SK-N-SH (cell line): ENCODE measurements at regions not wholly inside any gene's neighbourhood (a gene's known extent, or its start where the extent isn't known, plus 50 kb on each side); places are given as distances from the start of the nearest gene placed in this dataset.

Source experiments
- CTCF ChIP-seq: fragments of 200-600 bp; sonication (generic); IDR thresholded peaks from 2 replicates; pipeline ENCODE4 v1.6.1; 2017; ENCODE audit warnings: antibody characterized with exemption, mild to moderate bottlenecking, moderate library complexity
- ELF1 ChIP-seq: IDR thresholded peaks from 2 replicates; pipeline ENCODE4 v1.4.0; 2012
- EP300 ChIP-seq, 2 experiments: IDR thresholded peaks; 2 replicates each; pipeline versions ENCODE4 v1.4.0 to v1.6.1; 2012; ENCODE audit warnings: borderline replicate concordance in 1 of 2, low read depth in 1 of 2, low read length in 1 of 2
- EZH2phosphoT487 ChIP-seq: fragments of 200-600 bp; sonication (generic); IDR thresholded peaks from 2 replicates; pipeline ENCODE4 v1.6.1; 2017; ENCODE audit warnings: low read depth, mixed run types, mild to moderate bottlenecking, antibody characterized with exemption, moderate library complexity, borderline replicate concordance
- GATA2 ChIP-seq: sonication (generic); formaldehyde crosslinking; IDR thresholded peaks from 2 replicates; pipeline ENCODE4 v1.5.0; 2020; ENCODE audit warnings: mild to moderate bottlenecking, missing genetic modification reagents
- JUND ChIP-seq: IDR thresholded peaks from 2 replicates; pipeline ENCODE4 v1.4.0; 2012
- MAX ChIP-seq: IDR thresholded peaks from 2 replicates; pipeline ENCODE4 v1.4.0; 2012; ENCODE audit warnings: low read depth
- NRF1 ChIP-seq: IDR thresholded peaks from 2 replicates; pipeline ENCODE4 v1.6.1; 2012; ENCODE audit warnings: low read depth, mild to moderate bottlenecking, low read length
- POLR2AphosphoS5 ChIP-seq: IDR thresholded peaks from 2 replicates; pipeline ENCODE4 v1.6.1; 2012; ENCODE audit warnings: low read depth, low read length
- RAD21 ChIP-seq: IDR thresholded peaks from 2 replicates; pipeline ENCODE4 v1.6.1; 2012; ENCODE audit warnings: mild to moderate bottlenecking, low read length
- TAF1 ChIP-seq: IDR thresholded peaks from 2 replicates; pipeline ENCODE4 v1.6.1; 2012; ENCODE audit warnings: low read depth, mild to moderate bottlenecking, low read length, moderate library complexity, borderline replicate concordance
- USF2 ChIP-seq: fragments of 150-350 bp; IDR thresholded peaks from 2 replicates; pipeline ENCODE4 v1.6.1; 2017; ENCODE audit warnings: antibody characterized with exemption, low read length, low read depth, borderline replicate concordance
- YY1 ChIP-seq: IDR thresholded peaks from 2 replicates; pipeline ENCODE4 v1.4.0; 2012; ENCODE audit warnings: low read depth, mild to moderate bottlenecking

GRCh38 chr5:116696366-116696765 lies 121.7 kb upstream of the SEMA6A start:
- TF ChIP-seq CTCF, result no peak
- no peak for TF ChIP-seq RAD21
- TF ChIP-seq MAX, result no peak
- no peak for TF ChIP-seq YY1
- no peak for TF ChIP-seq GATA2
- no peak for TF ChIP-seq EP300 (IDR thresholded peaks at IDR 0.05; ENCODE audit: borderline replicate concordance in 1 of 2, low read depth in 1 of 2, low read length in 1 of 2)
- TF ChIP-seq NRF1, result no peak
- no peak for TF ChIP-seq TAF1
- TF ChIP-seq USF2, result no peak
- TF ChIP-seq ELF1, result no peak
- no peak for TF ChIP-seq POLR2AphosphoS5
- TF ChIP-seq JUND, result no peak
- no peak for TF ChIP-seq EZH2phosphoT487
